ENCODE measurements at regions not wholly inside any gene's neighbourhood (a gene's known extent, or its start where the extent isn't known, plus 50 kb on each side); places are given as distances from the start of the nearest gene placed in this dataset.
A peak's percentile ranks its signal among the peaks of the same experiment; 100 is the strongest.

- no peak overlapping the region for H3K27ac ChIP-seq (ENCODE audit: low read length)
- H3K9me3 ChIP-seq (ENCODE audit: control insufficient read depth in 2 of 2, low read length in 2 of 2): no peaks in the 10 kb centered on the region
- H3K27me3 ChIP-seq (ENCODE audit: control insufficient read depth in 1 of 2, insufficient read depth in 2 of 2, low read length in 2 of 2): no peaks in the 10 kb centered on the region
- no peak overlapping the region for H3K4me3 ChIP-seq (ENCODE audit: low read length in 2 of 2)
- H3K9ac ChIP-seq (ENCODE audit: low read length in 2 of 2): no peak overlapping the region
- no peaks in the 10 kb centered on the region for H3K4me1 ChIP-seq (ENCODE audit: control insufficient read depth, insufficient read depth, low read length)
- H3K36me3 ChIP-seq (ENCODE audit: control insufficient read depth in 2 of 2, insufficient read depth in 2 of 2, low read length in 2 of 2): no peaks in the 10 kb centered on the region
Measured at GRCh38 chr2:157164370-157164769, 93.1 kb upstream of the GALNT5 start.

- Histone ChIP-seq H3K9ac (ENCODE audit: low read length in 2 of 2) (no peak overlapping the region), H3K4me1 (ENCODE audit: control insufficient read depth, insufficient read depth, low read length) (no peaks in the 10 kb centered on the region), H3K27me3 (ENCODE audit: control insufficient read depth in 1 of 2, insufficient read depth in 2 of 2, low read length in 2 of 2) (no peaks in the 10 kb centered on the region), H3K27ac (ENCODE audit: low read length) (no peak overlapping the region), H3K9me3 (ENCODE audit: control insufficient read depth in 2 of 2, low read length in 2 of 2) (no peaks in the 10 kb centered on the region), H3K36me3 (ENCODE audit: control insufficient read depth in 2 of 2, insufficient read depth in 2 of 2, low read length in 2 of 2) (no peaks in the 10 kb centered on the region), H3K4me3 (ENCODE audit: low read length in 2 of 2) (no peak overlapping the region)
Measured at GRCh38 chr2:157164891-157165290, 92.6 kb upstream of the GALNT5 start.

- no peak overlapping the region for H3K9ac ChIP-seq (ENCODE audit: low read length in 2 of 2)
Measured at GRCh38 chr2:157168501-157168900, 89.0 kb upstream of the GALNT5 start.

GRCh38 chr2:157169889-157170288 lies 87.6 kb upstream of the GALNT5 start:
- Histone ChIP-seq H3K9ac (ENCODE audit: low read length in 2 of 2) (no peak overlapping the region), H3K4me3 (ENCODE audit: low read length in 2 of 2) (no peak overlapping the region), H3K9me3 (ENCODE audit: control insufficient read depth in 2 of 2, low read length in 2 of 2) (no peaks in the 10 kb centered on the region), H3K4me1 (ENCODE audit: control insufficient read depth, insufficient read depth, low read length) (no peaks in the 10 kb centered on the region), H3K36me3 (ENCODE audit: control insufficient read depth in 2 of 2, insufficient read depth in 2 of 2, low read length in 2 of 2) (no peaks in the 10 kb centered on the region), H3K27ac (ENCODE audit: low read length) (no peak overlapping the region), H3K27me3 (ENCODE audit: control insufficient read depth in 1 of 2, insufficient read depth in 2 of 2, low read length in 2 of 2) (no peaks in the 10 kb centered on the region)

More at GRCh38 chr2:157168501-157168900, 89.0 kb upstream of the GALNT5 start:
- no peaks in the 10 kb centered on the region for H3K27me3 ChIP-seq (ENCODE audit: control insufficient read depth in 1 of 2, insufficient read depth in 2 of 2, low read length in 2 of 2)
- no peaks in the 10 kb centered on the region for H3K9me3 ChIP-seq (ENCODE audit: control insufficient read depth in 2 of 2, low read length in 2 of 2)
- H3K4me3 ChIP-seq (ENCODE audit: low read length in 2 of 2): no peak overlapping the region
- no peaks in the 10 kb centered on the region for H3K4me1 ChIP-seq (ENCODE audit: control insufficient read depth, insufficient read depth, low read length)
- no peak overlapping the region for H3K27ac ChIP-seq (ENCODE audit: low read length)
- no peaks in the 10 kb centered on the region for H3K36me3 ChIP-seq (ENCODE audit: control insufficient read depth in 2 of 2, insufficient read depth in 2 of 2, low read length in 2 of 2)

- Histone ChIP-seq H3K4me1 (ENCODE audit: control insufficient read depth, insufficient read depth, low read length) (no peaks in the 10 kb centered on the region), H3K9ac (ENCODE audit: low read length in 2 of 2) (no peak overlapping the region), H3K36me3 (ENCODE audit: control insufficient read depth in 2 of 2, insufficient read depth in 2 of 2, low read length in 2 of 2) (no peaks in the 10 kb centered on the region), H3K4me3 (ENCODE audit: low read length in 2 of 2) (no peak overlapping the region), H3K9me3 (ENCODE audit: control insufficient read depth in 2 of 2, low read length in 2 of 2) (no peaks in the 10 kb centered on the region), H3K27me3 (ENCODE audit: control insufficient read depth in 1 of 2, insufficient read depth in 2 of 2, low read length in 2 of 2) (no peaks in the 10 kb centered on the region), H3K27ac (ENCODE audit: low read length) (no peak overlapping the region)
Measured at GRCh38 chr2:157170299-157170698, 87.2 kb upstream of the GALNT5 start.

GRCh38 chr2:157172239-157172638 lies 85.3 kb upstream of the GALNT5 start:
- H3K9me3 ChIP-seq (ENCODE audit: control insufficient read depth in 2 of 2, low read length in 2 of 2): no peaks in the 10 kb centered on the region
- no peaks in the 10 kb centered on the region for H3K4me1 ChIP-seq (ENCODE audit: control insufficient read depth, insufficient read depth, low read length)
- no peak overlapping the region for H3K4me3 ChIP-seq (ENCODE audit: low read length in 2 of 2)
- H3K27ac ChIP-seq (ENCODE audit: low read length): no peak overlapping the region
- no peak overlapping the region for H3K9ac ChIP-seq (ENCODE audit: low read length in 2 of 2)
- H3K36me3 ChIP-seq (ENCODE audit: control insufficient read depth in 2 of 2, insufficient read depth in 2 of 2, low read length in 2 of 2): no peaks in the 10 kb centered on the region
- H3K27me3 ChIP-seq (ENCODE audit: control insufficient read depth in 1 of 2, insufficient read depth in 2 of 2, low read length in 2 of 2): no peaks in the 10 kb centered on the region

- H3K9me3 ChIP-seq (ENCODE audit: control insufficient read depth in 2 of 2, low read length in 2 of 2): no peaks in the 10 kb centered on the region
- H3K27me3 ChIP-seq (ENCODE audit: control insufficient read depth in 1 of 2, insufficient read depth in 2 of 2, low read length in 2 of 2): no peaks in the 10 kb centered on the region
- no peaks in the 10 kb centered on the region for H3K36me3 ChIP-seq (ENCODE audit: control insufficient read depth in 2 of 2, insufficient read depth in 2 of 2, low read length in 2 of 2)
- no peak overlapping the region for H3K27ac ChIP-seq (ENCODE audit: low read length)
- H3K9ac ChIP-seq (ENCODE audit: low read length in 2 of 2): peak overlapping the region in 1 of 2 donors; percentile 10
- H3K4me3 ChIP-seq (ENCODE audit: low read length in 2 of 2): no peak overlapping the region
- no peaks in the 10 kb centered on the region for H3K4me1 ChIP-seq (ENCODE audit: control insufficient read depth, insufficient read depth, low read length)
Measured at GRCh38 chr2:157172866-157173578, 84.5 kb upstream of the GALNT5 start.

- Histone ChIP-seq H3K9me3 (ENCODE audit: control insufficient read depth in 2 of 2, low read length in 2 of 2) (no peaks in the 10 kb centered on the region), H3K27me3 (ENCODE audit: control insufficient read depth in 1 of 2, insufficient read depth in 2 of 2, low read length in 2 of 2) (no peaks in the 10 kb centered on the region), H3K9ac (ENCODE audit: low read length in 2 of 2) (peak overlapping the region in 1 of 2 donors; percentile 17), H3K36me3 (ENCODE audit: control insufficient read depth in 2 of 2, insufficient read depth in 2 of 2, low read length in 2 of 2) (no peaks in the 10 kb centered on the region), H3K27ac (ENCODE audit: low read length) (peak overlapping the region; percentile 50), H3K4me3 (ENCODE audit: low read length in 2 of 2) (peak overlapping the region in 1 of 2 donors; percentile 0), H3K4me1 (ENCODE audit: control insufficient read depth, insufficient read depth, low read length) (no peaks in the 10 kb centered on the region)
Measured at GRCh38 chr2:157173740-157174184, 83.7 kb upstream of the GALNT5 start.

GRCh38 chr2:157174321-157174720 lies 83.2 kb upstream of the GALNT5 start:
- H3K9me3 ChIP-seq (ENCODE audit: control insufficient read depth in 2 of 2, low read length in 2 of 2): no peaks in the 10 kb centered on the region
- no peaks in the 10 kb centered on the region for H3K27me3 ChIP-seq (ENCODE audit: control insufficient read depth in 1 of 2, insufficient read depth in 2 of 2, low read length in 2 of 2)
- H3K36me3 ChIP-seq (ENCODE audit: control insufficient read depth in 2 of 2, insufficient read depth in 2 of 2, low read length in 2 of 2): no peaks in the 10 kb centered on the region
- H3K27ac ChIP-seq (ENCODE audit: low read length): peak overlapping the region; percentile 50
- no peaks in the 10 kb centered on the region for H3K4me1 ChIP-seq (ENCODE audit: control insufficient read depth, insufficient read depth, low read length)
- no peak overlapping the region for H3K4me3 ChIP-seq (ENCODE audit: low read length in 2 of 2)
- H3K9ac ChIP-seq (ENCODE audit: low read length in 2 of 2): peak overlapping the region in 1 of 2 donors; percentile 17

GRCh38 chr2:157176602-157177001 lies 80.9 kb upstream of the GALNT5 start:
- H3K4me1 ChIP-seq (ENCODE audit: control insufficient read depth, insufficient read depth, low read length): no peaks in the 10 kb centered on the region
- no peak overlapping the region for H3K4me3 ChIP-seq (ENCODE audit: low read length in 2 of 2)
- H3K27me3 ChIP-seq (ENCODE audit: control insufficient read depth in 1 of 2, insufficient read depth in 2 of 2, low read length in 2 of 2): no peaks in the 10 kb centered on the region
- H3K27ac ChIP-seq (ENCODE audit: low read length): no peak overlapping the region
- no peak overlapping the region for H3K9ac ChIP-seq (ENCODE audit: low read length in 2 of 2)
- H3K9me3 ChIP-seq (ENCODE audit: control insufficient read depth in 2 of 2, low read length in 2 of 2): no peaks in the 10 kb centered on the region
- no peaks in the 10 kb centered on the region for H3K36me3 ChIP-seq (ENCODE audit: control insufficient read depth in 2 of 2, insufficient read depth in 2 of 2, low read length in 2 of 2)

GRCh38 chr2:157178874-157179273 lies 78.6 kb upstream of the GALNT5 start:
- Histone ChIP-seq H3K27ac (ENCODE audit: low read length) (no peak overlapping the region), H3K4me1 (ENCODE audit: control insufficient read depth, insufficient read depth, low read length) (no peaks in the 10 kb centered on the region), H3K36me3 (ENCODE audit: control insufficient read depth in 2 of 2, insufficient read depth in 2 of 2, low read length in 2 of 2) (no peaks in the 10 kb centered on the region), H3K9me3 (ENCODE audit: control insufficient read depth in 2 of 2, low read length in 2 of 2) (no peaks in the 10 kb centered on the region), H3K9ac (ENCODE audit: low read length in 2 of 2) (no peak overlapping the region), H3K4me3 (ENCODE audit: low read length in 2 of 2) (no peak overlapping the region), H3K27me3 (ENCODE audit: control insufficient read depth in 1 of 2, insufficient read depth in 2 of 2, low read length in 2 of 2) (no peaks in the 10 kb centered on the region)

Data from stomach smooth muscle (tissue), 2 donors.